HUDEP-2 (cell line): ENCODE measurements at regions not wholly inside any gene's neighbourhood (a gene's known extent, or its start where the extent isn't known, plus 50 kb on each side); places are given as distances from the start of the nearest gene placed in this dataset.

Source experiments
- DNase-seq, 76 experiments: peaks; one replicate each; lab custom pipeline; 2025; ENCODE audit not compliant: unreplicated experiment in 76 of 76; lab: John Stamatoyannopoulos, UW

- DNase-seq, result no peak
Measured at GRCh38 chr14:22513066-22513812, 75.8 kb downstream of the DAD1 start.

- no peak for DNase-seq
Measured at GRCh38 chr14:22512106-22512814, 76.8 kb downstream of the DAD1 start.

- no peak for DNase-seq
Measured at GRCh38 chr14:22510527-22511110, 78.4 kb downstream of the DAD1 start.

- no peak for DNase-seq
Measured at GRCh38 chr14:22509751-22510300, 79.2 kb downstream of the DAD1 start.

- DNase-seq, result no peak
Measured at GRCh38 chr14:22509036-22509709, 79.9 kb downstream of the DAD1 start.

GRCh38 chr14:22508662-22509035 lies 80.4 kb downstream of the DAD1 start:
- DNase-seq, result no peak

GRCh38 chr14:22508150-22508457 lies 80.9 kb downstream of the DAD1 start:
- no peak for DNase-seq

- DNase-seq, result no peak
Measured at GRCh38 chr14:22506778-22507351, 82.2 kb downstream of the DAD1 start.

GRCh38 chr14:22506378-22506710 lies 82.7 kb downstream of the DAD1 start:
- DNase-seq, result no peak

GRCh38 chr14:22505697-22506377 lies 83.2 kb downstream of the DAD1 start:
- no peak for DNase-seq

- DNase-seq, result no peak
Measured at GRCh38 chr14:22505309-22505696, 83.7 kb downstream of the DAD1 start.

- no peak for DNase-seq
Measured at GRCh38 chr14:22502551-22502950, 86.5 kb downstream of the DAD1 start.

- DNase-seq, result no peak
Measured at GRCh38 chr14:22502007-22502406, 87.0 kb downstream of the DAD1 start.

GRCh38 chr14:22500954-22501726 lies 87.9 kb downstream of the DAD1 start:
- DNase-seq, result no peak

- no peak for DNase-seq
Measured at GRCh38 chr14:22500525-22500924, 88.5 kb downstream of the DAD1 start.

GRCh38 chr14:22497671-22498093 lies 91.3 kb downstream of the DAD1 start:
- peak in 7 of 76 experiments; percentile 15 to 48 (median 38) for DNase-seq

GRCh38 chr14:22497144-22497423 lies 91.9 kb downstream of the DAD1 start:
- no peak for DNase-seq

GRCh38 chr14:22494486-22495135 lies 94.4 kb downstream of the DAD1 start:
- no peak for DNase-seq

GRCh38 chr14:22493753-22494152 lies 95.3 kb downstream of the DAD1 start:
- DNase-seq, result no peak
